GM10847 (cell line): ENCODE measurements at regions not wholly inside any gene's neighbourhood (a gene's known extent, or its start where the extent isn't known, plus 50 kb on each side); places are given as distances from the start of the nearest gene placed in this dataset.

Source experiments
- POLR2A ChIP-seq: IDR thresholded peaks from 2 replicates; pipeline ENCODE4 v1.6.1; 2011; ENCODE audit not compliant: insufficient read length; ENCODE audit errors: extremely low read depth

- no peak for TF ChIP-seq POLR2A
Observed at GRCh38 chr19:28726533-28727479, 486.1 kb downstream of the UQCRFS1 start.

GRCh38 chr19:28718909-28719308, 494.0 kb downstream of the UQCRFS1 start:
- no peak for TF ChIP-seq POLR2A

- no peak for TF ChIP-seq POLR2A
Observed at GRCh38 chr19:28715157-28715556, 497.8 kb downstream of the UQCRFS1 start.

- no peak for TF ChIP-seq POLR2A
Observed at GRCh38 chr19:28711411-28711810, 501.5 kb downstream of the UQCRFS1 start.

- no peak for TF ChIP-seq POLR2A
Observed at GRCh38 chr19:28710278-28710677, 502.7 kb downstream of the UQCRFS1 start.

- no peak for TF ChIP-seq POLR2A
Observed at GRCh38 chr19:28706693-28707092, 506.3 kb downstream of the UQCRFS1 start.

- TF ChIP-seq POLR2A, result no peak
Observed at GRCh38 chr19:28705008-28705407, 507.9 kb downstream of the UQCRFS1 start.

GRCh38 chr19:28703400-28703956, 509.5 kb downstream of the UQCRFS1 start:
- TF ChIP-seq POLR2A, result no peak

- no peak for TF ChIP-seq POLR2A
Observed at GRCh38 chr19:28701491-28701890, 511.5 kb downstream of the UQCRFS1 start.

- TF ChIP-seq POLR2A, result no peak
Observed at GRCh38 chr19:28700176-28700575, 512.8 kb downstream of the UQCRFS1 start.

- TF ChIP-seq POLR2A, result no peak
Observed at GRCh38 chr19:28697308-28697707, 515.6 kb downstream of the UQCRFS1 start.

GRCh38 chr19:28694812-28695211, 518.1 kb downstream of the UQCRFS1 start:
- no peak for TF ChIP-seq POLR2A

- no peak for TF ChIP-seq POLR2A
Observed at GRCh38 chr19:28691683-28692082, 521.3 kb downstream of the UQCRFS1 start.

GRCh38 chr19:28687296-28687695, 525.7 kb downstream of the UQCRFS1 start:
- TF ChIP-seq POLR2A, result no peak

GRCh38 chr19:28686756-28687155, 526.2 kb downstream of the UQCRFS1 start:
- no peak for TF ChIP-seq POLR2A

GRCh38 chr19:28685802-28686201, 527.1 kb downstream of the UQCRFS1 start:
- TF ChIP-seq POLR2A, result no peak
